Esophagus muscularis mucosa (tissue), 3 donors: ENCODE measurements at regions not wholly inside any gene's neighbourhood (a gene's known extent, or its start where the extent isn't known, plus 50 kb on each side); places are given as distances from the start of the nearest gene placed in this dataset.

ENCODE experiments used
- POLR2AphosphoS5 ChIP-seq, 2 donors: sonication (generic); formaldehyde crosslinking; IDR thresholded peaks; one replicate each; pipeline ENCODE4 v1.6.1; 2017; ENCODE audit warnings: antibody characterized with exemption in 2 of 2
- TF ChIP-seq, protein P1 (sequence below), 3 experiments: fragments of 200-600 bp in 2 of 3; fragments of 450-650 bp in 1 of 3; sonication (generic) in 2 of 3; IDR thresholded peaks; one replicate each; pipeline ENCODE4 v1.5.1; 2017 to 2019; ENCODE audit warnings: antibody characterized with exemption in 3 of 3, mild to moderate bottlenecking in 2 of 3, moderate library complexity in 1 of 3

DNA sequence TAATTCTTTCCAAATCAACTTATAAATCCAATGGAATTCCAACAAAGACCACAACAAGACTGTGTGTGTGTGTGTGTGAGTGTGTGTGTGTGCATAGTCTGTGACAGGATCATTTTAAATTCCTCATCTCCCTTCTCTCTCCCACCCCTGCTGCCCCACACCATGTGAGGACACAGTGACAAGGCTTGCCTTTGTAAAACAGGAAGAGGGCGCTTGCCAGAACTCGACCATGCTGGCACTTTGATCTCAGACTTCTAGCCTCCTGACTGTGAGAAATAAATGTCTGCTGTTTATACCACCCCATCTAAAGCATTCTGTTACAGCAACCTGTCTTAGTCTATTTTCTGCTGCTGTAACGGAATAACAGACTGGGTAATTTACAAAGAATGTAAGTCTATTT, 99.1 kb downstream of the NSMCE3 start:
- no peak for TF ChIP-seq POLR2AphosphoS5 (IDR thresholded peaks at IDR 0.05)
- TF ChIP-seq, protein P1, sequence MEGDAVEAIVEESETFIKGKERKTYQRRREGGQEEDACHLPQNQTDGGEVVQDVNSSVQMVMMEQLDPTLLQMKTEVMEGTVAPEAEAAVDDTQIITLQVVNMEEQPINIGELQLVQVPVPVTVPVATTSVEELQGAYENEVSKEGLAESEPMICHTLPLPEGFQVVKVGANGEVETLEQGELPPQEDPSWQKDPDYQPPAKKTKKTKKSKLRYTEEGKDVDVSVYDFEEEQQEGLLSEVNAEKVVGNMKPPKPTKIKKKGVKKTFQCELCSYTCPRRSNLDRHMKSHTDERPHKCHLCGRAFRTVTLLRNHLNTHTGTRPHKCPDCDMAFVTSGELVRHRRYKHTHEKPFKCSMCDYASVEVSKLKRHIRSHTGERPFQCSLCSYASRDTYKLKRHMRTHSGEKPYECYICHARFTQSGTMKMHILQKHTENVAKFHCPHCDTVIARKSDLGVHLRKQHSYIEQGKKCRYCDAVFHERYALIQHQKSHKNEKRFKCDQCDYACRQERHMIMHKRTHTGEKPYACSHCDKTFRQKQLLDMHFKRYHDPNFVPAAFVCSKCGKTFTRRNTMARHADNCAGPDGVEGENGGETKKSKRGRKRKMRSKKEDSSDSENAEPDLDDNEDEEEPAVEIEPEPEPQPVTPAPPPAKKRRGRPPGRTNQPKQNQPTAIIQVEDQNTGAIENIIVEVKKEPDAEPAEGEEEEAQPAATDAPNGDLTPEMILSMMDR (IDR thresholded peaks at IDR 0.05): no peak
